SJCRH30 (cell line): ENCODE measurements at regions not wholly inside any gene's neighbourhood (a gene's known extent, or its start where the extent isn't known, plus 50 kb on each side); places are given as distances from the start of the nearest gene placed in this dataset.

ENCODE experiments used
- DNase-seq, 2 experiments: peaks; one replicate each; pipeline ENCODE4 v3.0.0-alpha.2; 2015 to 2020
- H3K27ac ChIP-seq: fragments of 250-450 bp; sonication (Bioruptor Pico); 2 replicates; pipeline ENCODE4 v1.5.1; 2020; ENCODE audit warnings: mild to moderate bottlenecking, moderate library complexity
- H3K27me3 ChIP-seq: fragments of 250-450 bp; sonication (Bioruptor Pico); 2 replicates; pipeline ENCODE4 v1.5.1; 2020; ENCODE audit warnings: mild to moderate bottlenecking, moderate library complexity
- H3K36me3 ChIP-seq: fragments of 250-450 bp; sonication (Bioruptor Pico); 2 replicates; pipeline ENCODE4 v1.5.1; 2020; ENCODE audit warnings: mild to moderate bottlenecking, moderate library complexity
- H3K4me1 ChIP-seq: fragments of 250-450 bp; sonication (Bioruptor Pico); 2 replicates; pipeline ENCODE4 v1.5.1; 2020; ENCODE audit warnings: mild to moderate bottlenecking, moderate library complexity
- H3K4me3 ChIP-seq: fragments of 250-450 bp; sonication (Bioruptor Pico); 2 replicates; pipeline ENCODE4 v1.5.1; 2020; ENCODE audit warnings: mild to moderate bottlenecking, moderate library complexity
- H3K9me3 ChIP-seq: fragments of 250-450 bp; sonication (Bioruptor Pico); replicated peaks from 2 replicates; pipeline ENCODE4 v1.5.1; 2020; ENCODE audit warnings: mild to moderate bottlenecking, moderate library complexity

DNA sequence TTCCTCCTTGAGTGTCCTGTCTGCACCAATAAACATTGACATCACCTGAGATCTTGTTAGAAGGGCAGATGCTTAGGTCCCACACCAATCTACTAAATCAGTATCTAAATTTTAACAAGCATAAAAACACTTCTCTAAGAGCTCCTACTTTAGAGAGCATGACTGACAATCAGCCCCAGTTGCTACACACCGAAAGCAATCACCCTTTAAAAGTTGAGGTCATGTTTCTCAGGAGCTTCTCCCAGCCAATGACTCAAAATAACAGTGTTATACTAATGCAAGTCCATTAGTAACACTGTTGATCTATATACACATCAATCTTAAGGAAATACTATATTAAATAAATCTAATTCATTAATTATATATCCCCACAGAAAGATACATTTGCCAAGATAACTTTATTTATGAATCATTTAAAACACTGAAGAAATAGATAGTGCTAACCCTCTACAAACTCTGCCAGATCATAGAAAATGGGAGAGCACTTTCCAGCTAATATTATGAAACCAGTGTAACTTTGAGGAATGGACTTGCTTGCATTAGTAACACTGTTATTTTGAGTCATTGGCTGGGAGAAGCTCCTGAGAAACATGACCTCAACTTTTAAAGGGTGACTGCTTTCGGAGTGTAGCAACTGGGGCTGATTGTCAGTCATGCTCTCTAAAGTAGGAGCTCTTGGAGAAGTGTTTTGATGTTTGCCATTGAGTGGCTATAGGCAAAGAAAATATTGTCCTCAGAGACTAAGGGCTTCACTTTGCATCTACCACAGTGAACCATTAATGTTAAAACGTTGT is 109.8 kb upstream of the HDX start:
- no peak overlapping the region for H3K4me3 ChIP-seq
- no peak for DNase-seq

DNA sequence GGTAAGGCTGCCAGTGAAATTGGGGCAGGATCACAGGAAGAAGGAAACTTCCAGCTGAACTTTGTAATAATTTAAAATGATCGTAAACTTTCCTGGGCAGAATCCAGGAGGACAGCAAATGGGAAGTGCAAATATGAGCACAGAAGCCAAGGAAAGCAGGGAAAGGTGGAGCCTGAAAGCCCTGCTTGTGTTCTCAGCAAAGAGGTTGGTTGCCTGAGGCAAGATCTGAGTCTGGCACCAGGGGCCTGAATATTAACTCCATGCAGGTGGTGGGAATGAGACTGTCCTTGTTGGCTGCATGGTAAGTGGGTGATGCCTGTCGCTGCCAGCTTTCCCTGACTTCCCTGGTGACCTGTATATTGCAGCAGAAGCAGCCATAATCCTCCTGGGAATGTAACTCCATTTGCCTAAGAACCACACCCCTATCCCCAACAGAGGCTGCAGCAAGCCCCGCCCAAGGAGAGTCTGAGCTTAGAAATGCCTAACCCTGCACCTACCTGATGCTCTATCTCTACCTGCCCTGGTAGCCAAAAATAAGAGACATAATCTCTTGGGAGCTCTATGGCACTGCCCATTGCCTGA is 132.0 kb upstream of the HDX start:
- Histone ChIP-seq H3K4me1 (no peaks in the 10 kb centered on the region), H3K4me3 (no peak overlapping the region), H3K9me3 (no peaks in the 10 kb centered on the region), H3K36me3 (no peaks in the 10 kb centered on the region), H3K27me3 (no peaks in the 10 kb centered on the region), H3K27ac (no peak overlapping the region)
- DNase-seq: no peak

More for the DNA sequence above, 109.8 kb upstream of the HDX start:
- no peaks in the 10 kb centered on the region for H3K9me3 ChIP-seq
- H3K27me3 ChIP-seq: no peaks in the 10 kb centered on the region
- no peak overlapping the region for H3K27ac ChIP-seq
- H3K4me1 ChIP-seq: no peaks in the 10 kb centered on the region
- no peaks in the 10 kb centered on the region for H3K36me3 ChIP-seq

GRCh38 chrX:84666086-84666485 is 163.8 kb upstream of the HDX start:
- H3K27ac ChIP-seq: no peak overlapping the region
- no peak for DNase-seq
- no peaks in the 10 kb centered on the region for H3K27me3 ChIP-seq
- no peak overlapping the region for H3K4me3 ChIP-seq
- H3K9me3 ChIP-seq: no peaks in the 10 kb centered on the region
- H3K4me1 ChIP-seq: no peaks in the 10 kb centered on the region
- no peaks in the 10 kb centered on the region for H3K36me3 ChIP-seq

DNA sequence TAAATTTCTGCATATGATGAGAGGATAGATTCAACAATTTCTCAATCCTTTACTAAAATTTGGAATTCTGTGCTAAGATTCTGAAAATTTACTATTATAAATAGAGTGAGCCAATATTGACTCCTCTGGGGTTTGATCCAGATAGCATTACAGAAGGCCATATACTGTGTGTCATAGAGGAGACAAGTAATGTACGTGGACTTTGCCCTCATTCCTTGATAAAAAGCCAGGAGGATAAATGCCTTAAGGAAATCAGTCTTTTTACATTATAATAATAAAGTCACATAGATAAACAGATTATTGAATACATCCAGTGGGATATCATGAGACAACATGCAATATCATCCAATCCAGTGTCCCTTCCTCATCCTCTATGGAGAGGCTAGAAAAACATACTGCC is 188.0 kb upstream of the HDX start:
- H3K27me3 ChIP-seq: no peaks in the 10 kb centered on the region
- DNase-seq: no peak
- no peaks in the 10 kb centered on the region for H3K36me3 ChIP-seq
- H3K9me3 ChIP-seq: no peaks in the 10 kb centered on the region
- no peaks in the 10 kb centered on the region for H3K4me1 ChIP-seq
- H3K4me3 ChIP-seq: no peak overlapping the region
- H3K27ac ChIP-seq: no peak overlapping the region

DNA sequence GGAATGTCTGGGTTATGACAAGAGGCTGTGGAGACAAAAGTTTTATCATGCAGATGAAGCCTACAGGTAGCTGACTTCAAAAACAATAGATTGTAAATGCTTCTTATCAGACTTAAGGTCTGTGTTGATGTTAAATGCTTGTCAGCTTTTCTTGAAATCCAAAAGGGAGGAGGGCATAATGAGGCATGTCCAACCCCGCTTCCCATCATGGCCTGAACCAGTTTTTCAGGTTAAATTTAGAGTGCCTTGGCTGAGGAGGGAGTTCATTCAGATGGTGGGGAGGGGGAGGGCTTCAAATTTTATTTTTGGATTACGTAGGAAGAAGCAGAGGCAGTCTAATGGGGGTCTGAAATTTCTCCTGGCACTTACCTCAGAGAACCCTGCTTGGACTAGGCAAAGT is 207.7 kb upstream of the HDX start:
- Histone ChIP-seq H3K4me3 (no peak overlapping the region), H3K27ac (no peak overlapping the region), H3K36me3 (no peaks in the 10 kb centered on the region), H3K4me1 (no peaks in the 10 kb centered on the region), H3K9me3 (no peaks in the 10 kb centered on the region), H3K27me3 (no peaks in the 10 kb centered on the region)
- no peak for DNase-seq

DNA sequence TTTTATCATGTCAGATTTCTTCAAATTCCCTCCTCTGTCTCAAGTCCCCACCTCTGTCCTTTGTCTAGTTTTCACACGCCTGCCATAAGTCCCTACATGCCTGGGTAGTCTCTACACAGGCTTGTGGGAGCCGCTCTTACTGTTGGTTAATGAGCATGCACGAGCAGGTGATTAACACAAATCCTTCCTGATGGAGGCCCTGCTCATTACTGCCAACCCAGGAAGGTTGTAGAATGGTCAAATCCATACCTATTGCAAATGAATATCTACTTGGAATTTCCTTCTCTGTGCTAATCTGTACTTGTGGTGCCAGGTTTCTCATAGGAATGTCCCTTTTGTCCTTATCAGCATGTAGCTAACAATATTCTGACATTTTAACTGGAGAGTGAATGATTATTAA is 208.4 kb upstream of the HDX start:
- no peak for DNase-seq
- Histone ChIP-seq H3K9me3 (no peaks in the 10 kb centered on the region), H3K27ac (no peak overlapping the region), H3K4me1 (no peaks in the 10 kb centered on the region), H3K36me3 (no peaks in the 10 kb centered on the region), H3K4me3 (no peak overlapping the region), H3K27me3 (no peaks in the 10 kb centered on the region)

- H3K4me3 ChIP-seq: no peak overlapping the region
- H3K27ac ChIP-seq: no peak overlapping the region
- H3K27me3 ChIP-seq: no peaks in the 10 kb centered on the region
- H3K4me1 ChIP-seq: no peaks in the 10 kb centered on the region
- H3K36me3 ChIP-seq: no peaks in the 10 kb centered on the region
- H3K9me3 ChIP-seq: no peaks in the 10 kb centered on the region
- no peak for DNase-seq
These were observed 210.4 kb upstream of the HDX start for GRCh38 chrX:84712621-84713020.

- H3K27ac ChIP-seq: no peak overlapping the region
- DNase-seq: no peak
- H3K4me1 ChIP-seq: no peaks in the 10 kb centered on the region
- no peaks in the 10 kb centered on the region for H3K36me3 ChIP-seq
- H3K27me3 ChIP-seq: no peaks in the 10 kb centered on the region
- H3K4me3 ChIP-seq: no peak overlapping the region
- no peaks in the 10 kb centered on the region for H3K9me3 ChIP-seq
These were observed 213.1 kb upstream of the HDX start for GRCh38 chrX:84715315-84715714.

- no peaks in the 10 kb centered on the region for H3K36me3 ChIP-seq
- no peak for DNase-seq
- H3K9me3 ChIP-seq: no peaks in the 10 kb centered on the region
- H3K4me1 ChIP-seq: peaks cover 4% of the 10 kb centered on the region
- H3K27me3 ChIP-seq: no peaks in the 10 kb centered on the region
- H3K4me3 ChIP-seq: no peak overlapping the region
- no peak overlapping the region for H3K27ac ChIP-seq
These were observed 215.1 kb upstream of the HDX start for GRCh38 chrX:84717343-84717742.

GRCh38 chrX:84721416-84721815 is 219.2 kb upstream of the HDX start:
- no peaks in the 10 kb centered on the region for H3K9me3 ChIP-seq
- no peaks in the 10 kb centered on the region for H3K27me3 ChIP-seq
- DNase-seq: peak; percentile 12 to 65
- no peaks in the 10 kb centered on the region for H3K36me3 ChIP-seq
- H3K27ac ChIP-seq: peak overlapping the region; percentile 41
- H3K4me3 ChIP-seq: no peak overlapping the region
- H3K4me1 ChIP-seq: peaks cover 10% of the 10 kb centered on the region

DNA sequence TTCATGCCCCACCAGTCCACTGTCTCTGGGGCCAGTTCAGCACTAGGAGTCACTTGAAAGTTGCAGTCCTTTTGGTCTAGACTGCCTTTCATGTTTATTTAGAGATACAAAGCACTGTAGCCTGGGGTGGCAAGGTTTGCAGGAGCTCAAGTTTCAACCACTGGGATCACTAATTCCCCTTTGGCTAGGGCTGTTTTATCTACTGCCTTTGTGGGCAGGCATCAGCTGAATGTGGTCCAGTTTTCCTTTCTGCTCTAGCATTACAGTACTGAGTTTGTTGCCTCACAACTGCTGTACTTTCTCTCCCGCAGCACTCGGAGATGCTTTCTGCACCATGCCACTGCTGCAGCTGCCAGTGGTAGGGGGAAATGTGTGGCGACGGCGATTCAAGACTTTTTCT is 222.3 kb upstream of the HDX start:
- H3K4me1 ChIP-seq: peaks cover 10% of the 10 kb centered on the region
- no peak overlapping the region for H3K27ac ChIP-seq
- H3K9me3 ChIP-seq: no peaks in the 10 kb centered on the region
- H3K27me3 ChIP-seq: no peaks in the 10 kb centered on the region
- DNase-seq: peak; percentile 71 to 85
- H3K36me3 ChIP-seq: no peaks in the 10 kb centered on the region
- peak overlapping the region; percentile 46 for H3K4me3 ChIP-seq

- H3K27me3 ChIP-seq: no peaks in the 10 kb centered on the region
- no peak overlapping the region for H3K4me3 ChIP-seq
- no peak for DNase-seq
- H3K9me3 ChIP-seq: no peaks in the 10 kb centered on the region
- no peaks in the 10 kb centered on the region for H3K36me3 ChIP-seq
- H3K27ac ChIP-seq: no peak overlapping the region
- H3K4me1 ChIP-seq: peaks cover 2% of the 10 kb centered on the region
These were observed 227.2 kb upstream of the HDX start for GRCh38 chrX:84729408-84729807.

DNA sequence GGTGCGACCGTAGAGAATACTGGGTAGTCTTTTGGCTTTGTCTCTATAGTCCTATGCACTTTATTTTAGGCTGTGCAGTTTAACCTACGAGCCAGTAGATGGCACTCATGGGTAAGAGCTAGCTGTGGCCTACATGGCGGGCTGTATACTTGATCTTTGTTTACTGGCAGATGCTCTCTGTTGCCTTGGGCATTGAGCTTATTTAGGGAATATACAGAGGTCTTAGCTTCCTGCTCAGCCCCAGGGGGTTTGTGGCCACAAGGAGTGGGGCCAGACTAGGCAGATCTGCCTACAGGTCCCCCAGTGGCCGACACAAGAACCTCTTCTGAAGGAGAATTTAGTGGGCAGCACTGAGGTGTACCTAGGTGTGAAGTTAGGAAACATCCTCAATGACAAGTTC is 227.6 kb upstream of the HDX start:
- Histone ChIP-seq H3K36me3 (no peaks in the 10 kb centered on the region), H3K9me3 (no peaks in the 10 kb centered on the region), H3K4me3 (no peak overlapping the region), H3K27ac (no peak overlapping the region), H3K27me3 (no peaks in the 10 kb centered on the region), H3K4me1 (peaks cover 6% of the 10 kb centered on the region)
- DNase-seq: peak; percentile 73 to 75

GRCh38 chrX:84735025-84735424 is 232.8 kb upstream of the HDX start:
- H3K9me3 ChIP-seq: no peaks in the 10 kb centered on the region
- H3K4me1 ChIP-seq: peaks cover 33% of the 10 kb centered on the region
- no peaks in the 10 kb centered on the region for H3K36me3 ChIP-seq
- no peak overlapping the region for H3K4me3 ChIP-seq
- peak; percentile 56 to 66 for DNase-seq
- H3K27ac ChIP-seq: peak overlapping the region; percentile 47; the same call in 1 of the 2 replicates
- no peaks in the 10 kb centered on the region for H3K27me3 ChIP-seq

GRCh38 chrX:84737471-84737871 is 235.2 kb upstream of the HDX start:
- H3K4me1 ChIP-seq: peaks cover 33% of the 10 kb centered on the region
- H3K9me3 ChIP-seq: no peaks in the 10 kb centered on the region
- peak overlapping the region; percentile 12; the same call in 1 of the 2 replicates for H3K4me3 ChIP-seq
- no peaks in the 10 kb centered on the region for H3K27me3 ChIP-seq
- peak overlapping the region; percentile 92 for H3K27ac ChIP-seq
- H3K36me3 ChIP-seq: no peaks in the 10 kb centered on the region
- peak; percentile 78 to 80 for DNase-seq

DNA sequence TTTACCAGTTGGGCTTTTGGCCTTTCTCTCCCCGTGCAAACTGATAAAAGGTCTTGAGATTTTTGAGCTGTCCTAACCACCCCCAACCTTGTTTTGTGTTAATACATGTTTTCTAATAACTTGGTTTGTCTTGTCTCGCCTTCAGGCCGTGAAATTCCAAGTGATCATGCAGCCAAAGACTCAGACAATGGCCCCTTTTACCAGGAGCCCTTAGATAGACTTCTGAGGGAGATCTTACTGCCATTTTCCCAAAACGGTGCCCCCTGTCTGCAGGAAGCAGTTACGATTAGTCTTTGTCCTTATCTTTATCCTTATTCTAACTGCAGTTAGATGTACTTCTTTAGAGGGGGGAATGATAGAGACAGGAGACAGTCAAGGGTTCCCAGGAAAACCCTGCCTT is 245.3 kb upstream of the HDX start:
- H3K27me3 ChIP-seq: no peaks in the 10 kb centered on the region
- no peak overlapping the region for H3K27ac ChIP-seq
- no peaks in the 10 kb centered on the region for H3K4me1 ChIP-seq
- no peaks in the 10 kb centered on the region for H3K9me3 ChIP-seq
- no peak for DNase-seq
- H3K36me3 ChIP-seq: no peaks in the 10 kb centered on the region
- no peak overlapping the region for H3K4me3 ChIP-seq
